ENCODE measurements at regions not wholly inside any gene's neighbourhood (a gene's known extent, or its start where the extent isn't known, plus 50 kb on each side); places are given as distances from the start of the nearest gene placed in this dataset.

DNA sequence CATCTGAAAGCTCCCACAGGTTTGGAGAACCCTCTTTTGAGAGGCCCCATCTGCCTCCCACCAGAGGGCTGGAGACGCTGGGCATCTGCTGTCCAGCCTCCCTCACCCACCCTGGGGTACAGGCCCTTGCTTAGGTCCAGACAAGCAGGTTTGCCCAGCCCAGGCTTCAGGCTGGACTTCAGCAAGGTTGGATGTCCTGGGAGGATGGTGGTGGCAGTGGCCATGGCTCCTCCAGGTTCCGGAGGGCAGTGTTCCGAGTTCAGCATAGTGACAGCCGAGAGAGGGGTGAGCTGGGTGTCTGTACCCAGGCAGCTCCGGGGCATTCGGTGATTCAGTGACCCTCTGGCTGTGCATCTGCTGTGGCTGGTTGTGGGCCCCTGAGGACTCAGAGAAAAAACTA lies 58.2 kb upstream of the HDAC4 start:
- in situ Hi-C loops (cut with HindIII; ENCODE audit: low sequenced_read_pairs) = no loop called here
- DNase-seq (ENCODE audit: low read depth) = no peak
- TF ChIP-seq, protein P1, sequence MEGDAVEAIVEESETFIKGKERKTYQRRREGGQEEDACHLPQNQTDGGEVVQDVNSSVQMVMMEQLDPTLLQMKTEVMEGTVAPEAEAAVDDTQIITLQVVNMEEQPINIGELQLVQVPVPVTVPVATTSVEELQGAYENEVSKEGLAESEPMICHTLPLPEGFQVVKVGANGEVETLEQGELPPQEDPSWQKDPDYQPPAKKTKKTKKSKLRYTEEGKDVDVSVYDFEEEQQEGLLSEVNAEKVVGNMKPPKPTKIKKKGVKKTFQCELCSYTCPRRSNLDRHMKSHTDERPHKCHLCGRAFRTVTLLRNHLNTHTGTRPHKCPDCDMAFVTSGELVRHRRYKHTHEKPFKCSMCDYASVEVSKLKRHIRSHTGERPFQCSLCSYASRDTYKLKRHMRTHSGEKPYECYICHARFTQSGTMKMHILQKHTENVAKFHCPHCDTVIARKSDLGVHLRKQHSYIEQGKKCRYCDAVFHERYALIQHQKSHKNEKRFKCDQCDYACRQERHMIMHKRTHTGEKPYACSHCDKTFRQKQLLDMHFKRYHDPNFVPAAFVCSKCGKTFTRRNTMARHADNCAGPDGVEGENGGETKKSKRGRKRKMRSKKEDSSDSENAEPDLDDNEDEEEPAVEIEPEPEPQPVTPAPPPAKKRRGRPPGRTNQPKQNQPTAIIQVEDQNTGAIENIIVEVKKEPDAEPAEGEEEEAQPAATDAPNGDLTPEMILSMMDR (IDR thresholded peaks at IDR 0.05; ENCODE audit: low read depth, low read length, missing control alignments) = no peak
- no peak overlapping the region for H3K4me3 ChIP-seq (ENCODE audit: low read depth, low read length)

DNA sequence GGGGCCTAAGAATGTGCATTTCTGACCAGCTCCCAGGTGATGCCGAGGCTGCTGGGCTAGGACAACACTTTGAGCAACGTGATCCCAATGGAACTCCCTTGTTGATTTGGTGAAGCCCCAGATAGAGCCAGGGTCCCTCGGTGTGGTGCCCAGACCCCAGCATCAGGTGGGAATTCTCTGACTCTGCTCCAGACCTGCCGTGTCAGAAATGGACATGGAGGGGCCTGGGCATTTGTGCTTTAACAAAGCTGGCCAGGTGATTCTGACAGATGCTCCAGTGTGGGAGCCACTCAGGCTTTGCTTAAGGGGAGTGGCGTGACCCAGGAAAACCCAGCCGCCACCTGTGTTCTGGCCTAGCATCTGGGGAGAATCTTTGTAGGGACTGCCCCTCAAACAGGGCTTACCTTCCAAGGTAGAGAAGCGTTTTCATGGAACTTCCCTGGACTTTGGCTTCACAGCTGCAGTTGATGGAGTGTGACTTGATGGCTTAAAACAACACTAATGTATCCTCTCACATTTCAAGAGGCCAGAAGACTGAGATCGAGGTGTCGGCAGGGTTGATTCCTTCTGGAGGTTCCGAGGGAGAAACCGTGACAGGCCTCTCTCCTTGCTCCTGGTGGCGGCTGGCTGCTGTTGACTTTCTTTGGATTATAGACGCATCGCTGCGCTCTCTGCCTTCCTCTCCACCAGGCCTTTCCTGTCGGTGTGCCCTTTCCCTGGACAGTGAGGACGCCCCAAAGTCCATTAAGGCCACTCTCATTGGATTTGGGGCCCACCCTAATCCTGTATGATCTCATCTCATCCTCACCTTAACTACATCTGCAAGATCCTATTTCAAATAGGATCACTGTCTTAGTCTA lies 57.0 kb upstream of the HDAC4 start:
- in situ Hi-C loops (cut with HindIII; ENCODE audit: low sequenced_read_pairs) = no loop called here
- H3K4me3 ChIP-seq (ENCODE audit: low read depth, low read length) = no peak overlapping the region
- TF ChIP-seq, protein P1 (IDR thresholded peaks at IDR 0.05; ENCODE audit: low read depth, low read length, missing control alignments) = no peak
- no peak for DNase-seq (ENCODE audit: low read depth)

DNA sequence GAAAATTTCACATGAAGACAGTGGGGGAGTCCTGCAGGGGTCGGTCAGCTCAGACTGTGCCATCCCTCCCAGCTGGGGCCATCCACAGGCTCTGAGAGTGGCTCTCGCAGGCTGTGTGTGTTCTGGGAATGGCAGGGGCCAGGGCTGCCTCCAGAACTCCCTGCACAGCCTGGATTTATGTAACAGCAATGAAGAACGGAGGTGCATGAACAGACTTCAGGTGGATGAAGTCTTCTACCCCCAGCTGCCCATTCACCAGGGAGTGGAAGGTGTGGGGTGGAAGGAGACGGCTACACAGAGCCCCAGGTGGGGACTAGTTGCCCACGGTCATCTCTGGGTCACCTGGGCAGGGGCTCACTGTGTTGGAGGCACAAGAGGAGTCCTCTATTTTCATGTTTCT lies 56.1 kb upstream of the HDAC4 start:
- in situ Hi-C loops (cut with HindIII; ENCODE audit: low sequenced_read_pairs) = no loop called here
- TF ChIP-seq, protein P1 (IDR thresholded peaks at IDR 0.05; ENCODE audit: low read depth, low read length, missing control alignments) = no peak
- no peak for DNase-seq (ENCODE audit: low read depth)
- no peak overlapping the region for H3K4me3 ChIP-seq (ENCODE audit: low read depth, low read length)

DNA sequence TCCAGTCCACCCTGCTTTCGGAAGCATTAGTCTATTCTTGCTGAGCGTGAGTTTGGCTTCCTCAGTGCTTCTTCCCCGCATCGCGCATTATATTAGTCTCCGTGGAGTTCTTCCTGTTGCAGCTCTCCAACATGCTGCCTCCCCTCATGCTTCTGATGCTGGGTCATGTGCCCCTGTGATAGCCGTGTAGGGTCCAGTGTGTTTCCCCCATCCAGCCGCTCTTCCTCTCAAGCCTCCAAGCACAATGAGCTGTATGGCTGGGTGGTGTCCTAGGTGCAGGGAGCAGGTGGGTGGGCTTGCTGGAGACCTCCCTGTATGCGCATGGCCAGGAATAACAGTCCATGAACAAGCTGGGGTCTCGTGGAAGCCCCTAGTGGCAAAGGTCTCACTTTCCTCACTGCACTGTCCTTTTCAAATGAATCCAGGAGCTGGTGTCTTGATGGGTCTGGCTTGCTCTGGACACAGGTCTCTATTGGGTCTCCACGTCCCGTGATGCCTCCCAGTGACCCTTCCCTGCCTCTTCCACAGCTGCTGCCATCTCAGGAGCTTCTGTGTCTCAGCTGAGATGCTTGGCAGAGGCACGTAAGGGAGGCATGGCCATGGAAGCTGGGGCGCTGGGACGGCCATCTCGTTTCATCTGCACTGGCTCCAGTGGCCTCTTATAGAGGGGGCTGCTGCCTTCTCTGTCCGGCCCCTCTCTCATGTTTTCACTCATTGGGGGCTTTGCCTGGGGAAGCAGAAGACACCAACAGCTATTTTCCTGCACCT lies 54.8 kb upstream of the HDAC4 start:
- DNase-seq (ENCODE audit: low read depth) = no peak
- no peak overlapping the region for H3K4me3 ChIP-seq (ENCODE audit: low read depth, low read length)
- TF ChIP-seq, protein P1 (IDR thresholded peaks at IDR 0.05; ENCODE audit: low read depth, low read length, missing control alignments) = no peak
- in situ Hi-C loops (cut with HindIII; ENCODE audit: low sequenced_read_pairs) = no loop called here

DNA sequence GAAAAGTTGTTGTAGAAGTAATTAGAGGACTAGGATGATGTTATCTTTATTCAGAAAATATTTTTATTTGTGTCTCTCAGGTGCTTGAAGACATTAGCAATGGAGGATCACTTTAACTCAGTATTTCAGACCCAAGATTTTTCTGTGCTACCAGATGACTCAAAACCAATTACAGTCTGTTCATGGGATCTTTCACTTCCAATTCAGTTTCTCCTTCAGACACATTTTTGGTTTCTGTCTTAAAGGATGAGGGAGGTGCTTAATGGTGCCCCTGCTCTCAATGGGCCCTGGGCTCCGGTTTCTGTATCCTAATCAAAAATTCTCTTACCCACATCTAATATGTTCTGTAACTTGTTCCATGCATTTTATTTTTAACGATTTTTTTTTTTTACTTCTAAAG lies 53.7 kb upstream of the HDAC4 start:
- in situ Hi-C loops (cut with HindIII; ENCODE audit: low sequenced_read_pairs) = no loop called here
- TF ChIP-seq, protein P1 (IDR thresholded peaks at IDR 0.05; ENCODE audit: low read depth, low read length, missing control alignments) = no peak
- no peak for DNase-seq (ENCODE audit: low read depth)
- no peak overlapping the region for H3K4me3 ChIP-seq (ENCODE audit: low read depth, low read length)
